ENCODE measurements at regions not wholly inside any gene's neighbourhood (a gene's known extent, or its start where the extent isn't known, plus 50 kb on each side); places are given as distances from the start of the nearest gene placed in this dataset.

DNA sequence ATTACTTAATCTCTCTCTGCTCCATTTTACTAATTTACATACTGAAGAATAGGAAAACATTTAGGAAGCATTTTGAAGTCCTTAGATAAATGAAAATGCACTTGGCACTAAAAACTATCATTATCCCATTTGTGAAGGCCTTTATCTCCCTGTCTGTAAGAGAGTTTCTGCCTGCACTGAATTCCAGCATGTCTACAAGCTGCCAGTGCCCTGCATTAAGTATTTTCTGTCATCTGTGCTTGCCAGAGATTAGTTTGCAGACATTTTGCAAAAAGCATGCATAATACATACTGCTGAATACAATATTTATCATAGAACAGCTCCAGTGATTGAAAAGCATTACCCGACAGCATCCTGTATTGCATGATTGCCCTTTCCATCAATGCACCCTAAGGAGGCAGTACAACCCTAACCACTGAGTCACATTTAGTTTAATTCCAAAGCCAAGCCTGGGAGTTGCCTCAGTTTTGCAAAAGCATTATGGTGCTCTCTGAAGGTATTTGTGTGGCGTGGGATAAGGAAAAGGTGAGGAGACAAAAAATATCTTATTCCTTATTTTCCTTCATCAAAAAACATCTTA is 280.2 kb upstream of the TOM1L1 start:
- TF ChIP-seq POLR2AphosphoS5 (IDR thresholded peaks at IDR 0.05): no peak
- TF ChIP-seq POLR2A (IDR thresholded peaks at IDR 0.05): no peak
- no peak for TF ChIP-seq EP300 (IDR thresholded peaks at IDR 0.05)

All from stomach (tissue), 4 donors.